NCI-H510A treated with DMSO at 0.1 percent for 48 hours (cell line): ENCODE measurements at regions not wholly inside any gene's neighbourhood (a gene's known extent, or its start where the extent isn't known, plus 50 kb on each side); places are given as distances from the start of the nearest gene placed in this dataset.

Experiments used
- DNase-seq: peaks from one replicate; lab custom pipeline; 2025; lab: John Stamatoyannopoulos, UW

DNA sequence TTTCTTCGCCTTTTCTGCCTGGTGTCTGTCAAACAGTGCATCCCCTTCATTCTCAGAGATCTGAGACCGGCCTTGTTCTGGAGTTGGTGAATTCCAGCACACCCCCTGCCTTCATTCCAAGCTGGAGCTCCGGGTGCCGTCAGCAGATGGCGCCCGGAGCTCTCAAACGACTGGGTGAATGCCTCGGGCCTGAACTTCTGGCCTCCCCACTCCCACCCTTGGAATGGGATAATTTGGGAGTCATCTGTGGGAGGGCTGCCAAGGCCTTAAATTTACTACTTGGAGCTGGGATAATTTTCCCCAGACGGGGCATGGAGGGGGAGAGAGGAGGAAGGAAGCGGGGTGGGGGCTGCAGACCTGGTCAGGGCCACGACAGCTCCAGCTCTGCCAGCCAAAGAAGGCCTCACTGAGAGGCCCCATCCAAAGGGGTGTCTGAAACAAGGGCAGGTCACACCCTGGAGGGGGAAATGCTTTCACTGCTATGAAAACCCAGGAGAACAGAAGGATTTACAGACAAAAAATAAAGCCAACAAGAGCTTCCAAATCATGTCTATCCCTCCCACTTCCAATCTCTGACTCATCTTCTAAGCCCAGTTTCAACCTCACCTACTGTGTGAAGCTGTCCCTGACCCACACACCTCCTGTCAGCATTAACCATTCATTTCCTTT is 187.9 kb downstream of the OPA1 start:
- peak; percentile 57 for DNase-seq

DNA sequence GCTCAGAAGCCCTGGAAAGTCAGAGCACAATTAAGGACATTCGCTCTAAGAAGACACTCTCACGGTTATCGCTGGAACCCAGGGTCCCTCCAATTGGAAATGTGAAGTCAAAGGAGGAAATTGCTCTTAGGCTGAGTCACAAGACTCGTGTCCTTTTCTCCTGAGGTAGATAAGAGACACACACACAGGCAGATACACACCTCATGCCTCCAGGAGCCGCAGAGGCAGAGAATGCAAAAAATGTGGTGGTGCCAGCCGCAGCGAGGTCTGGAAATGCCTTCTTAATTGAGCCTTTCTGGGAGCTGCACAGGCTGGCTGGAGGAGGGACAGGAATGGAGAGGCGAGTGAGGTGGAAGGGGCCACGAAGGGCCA is 189.3 kb downstream of the OPA1 start:
- DNase-seq, result peak; percentile 70

DNA sequence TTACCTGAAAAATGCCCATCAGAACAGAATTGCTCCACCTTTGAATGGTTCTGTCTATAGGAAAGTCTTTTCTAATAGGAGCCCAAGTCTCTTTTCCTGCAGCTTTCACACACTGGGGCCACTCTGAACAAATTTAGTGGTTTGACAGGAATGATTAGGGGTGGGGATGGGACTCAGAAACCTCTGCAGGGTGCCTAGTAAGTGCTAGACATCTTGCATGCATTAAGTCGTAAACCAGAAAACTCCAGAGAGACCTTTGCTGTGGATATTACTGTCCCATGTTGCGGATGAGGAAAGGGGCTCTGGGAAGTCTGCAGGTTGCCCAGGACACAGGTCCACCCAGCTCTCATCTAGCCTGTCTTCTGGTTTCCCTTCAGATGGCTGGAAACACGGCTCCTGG is 189.7 kb downstream of the OPA1 start:
- DNase-seq, result no peak

DNA sequence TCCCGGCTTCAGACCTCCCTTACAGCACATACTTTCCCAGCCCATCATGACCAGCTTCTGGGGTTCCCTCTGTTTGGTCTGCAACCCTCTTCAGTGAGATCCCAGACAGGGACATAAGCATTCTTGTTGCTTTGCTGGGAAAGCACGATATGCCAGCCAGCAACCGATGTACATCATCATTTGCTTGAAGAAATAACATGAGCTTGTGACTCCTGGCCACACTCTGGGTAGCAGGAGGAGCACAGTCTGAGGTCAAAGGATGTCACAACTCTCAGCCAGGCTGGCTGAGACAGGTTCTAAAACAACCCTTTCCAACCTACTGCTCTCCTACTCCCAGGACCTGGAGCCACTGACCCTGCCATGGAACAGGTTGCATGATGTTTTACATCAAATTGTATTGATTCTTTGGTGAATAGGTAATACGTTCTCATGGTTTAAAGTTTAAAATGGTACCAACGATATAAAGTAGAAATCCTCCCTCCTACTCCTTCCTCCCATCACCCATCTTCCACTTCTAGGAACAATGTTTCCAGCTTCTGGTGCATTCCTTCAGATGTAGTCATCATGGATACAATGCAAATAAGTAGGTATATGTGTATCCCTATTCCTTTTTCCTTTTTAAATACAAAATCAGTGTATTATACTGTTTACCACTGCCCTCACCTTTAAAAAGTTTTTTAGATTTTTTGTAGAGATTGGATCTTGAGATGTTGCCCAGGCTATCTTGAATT is 190.3 kb downstream of the OPA1 start:
- DNase-seq, result no peak

DNA sequence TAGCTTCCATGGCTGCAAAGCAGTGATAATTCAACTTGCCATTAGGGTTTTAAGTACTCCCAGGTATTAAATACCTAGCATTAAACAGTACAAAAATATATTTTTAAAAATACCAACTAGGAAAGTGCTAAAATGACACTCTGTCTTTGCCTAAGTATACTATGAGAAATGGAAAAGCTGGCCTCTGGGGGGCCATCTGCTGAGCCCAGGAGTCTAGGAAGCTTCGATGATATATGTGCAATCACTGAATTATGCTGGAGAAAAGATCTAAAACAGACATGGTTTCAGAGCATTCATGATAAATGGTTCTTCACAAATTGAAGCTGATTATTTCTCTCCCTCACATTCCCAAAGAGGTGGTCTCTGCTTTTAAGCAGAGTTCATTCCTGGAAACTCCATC is 191.8 kb downstream of the OPA1 start:
- DNase-seq, result no peak

DNA sequence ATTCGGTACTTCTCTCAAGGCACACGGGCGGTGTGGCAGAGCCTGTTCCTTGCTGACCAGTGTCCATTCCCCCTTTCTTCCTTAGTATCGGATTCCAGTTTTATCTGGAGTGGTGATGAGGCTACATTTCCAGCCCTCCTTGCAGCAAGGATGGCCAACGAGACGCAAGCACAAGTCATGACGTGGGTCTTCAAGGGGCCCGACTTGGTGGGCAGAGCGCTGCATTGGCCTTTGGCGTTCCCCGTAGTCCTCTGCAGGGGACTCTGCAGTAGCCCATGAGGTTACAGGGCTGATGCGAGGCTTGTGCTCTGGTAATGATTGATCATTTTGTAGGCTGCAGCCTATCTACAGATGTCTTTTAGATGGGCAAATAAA is 194.5 kb downstream of the OPA1 start:
- no peak for DNase-seq

DNA sequence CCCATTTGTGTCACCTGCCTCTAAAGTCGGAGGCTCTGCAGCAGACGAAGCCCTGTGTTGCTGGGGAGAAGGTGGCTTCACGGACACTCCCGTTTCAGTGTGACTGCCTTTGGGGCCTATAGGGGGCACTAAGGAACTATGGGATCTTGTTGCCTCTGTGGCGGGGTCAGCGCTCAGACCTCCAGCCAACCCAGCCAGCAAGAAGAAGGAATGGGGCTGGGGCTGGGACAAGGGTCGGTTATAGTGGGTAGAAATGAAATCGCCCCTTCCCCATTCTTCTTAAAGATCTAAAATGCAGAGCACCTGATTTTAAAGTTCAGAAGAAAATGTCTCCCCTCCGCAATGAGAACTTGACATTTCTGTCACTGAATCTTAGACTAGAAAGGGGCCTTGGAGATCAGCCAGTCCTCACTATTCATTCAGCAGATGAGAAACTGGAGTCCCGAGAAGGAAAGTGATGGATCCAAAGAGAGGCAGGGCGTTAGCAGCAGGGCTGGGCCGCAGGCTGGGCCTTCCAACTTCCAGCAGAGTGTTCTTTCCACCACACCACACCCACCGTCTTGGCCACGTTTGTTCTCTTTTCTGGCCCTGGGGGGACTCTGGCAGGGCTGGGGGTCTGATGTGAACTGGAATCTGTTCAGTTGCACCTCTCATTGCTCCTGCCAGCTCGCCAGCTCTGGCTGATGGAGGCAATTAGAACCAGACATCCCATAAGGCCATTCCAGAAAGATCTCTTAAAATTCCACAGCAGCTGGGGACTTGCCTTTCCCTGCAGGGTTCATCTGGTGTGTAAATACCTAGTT is 195.4 kb downstream of the OPA1 start:
- peak; percentile 76 for DNase-seq

DNA sequence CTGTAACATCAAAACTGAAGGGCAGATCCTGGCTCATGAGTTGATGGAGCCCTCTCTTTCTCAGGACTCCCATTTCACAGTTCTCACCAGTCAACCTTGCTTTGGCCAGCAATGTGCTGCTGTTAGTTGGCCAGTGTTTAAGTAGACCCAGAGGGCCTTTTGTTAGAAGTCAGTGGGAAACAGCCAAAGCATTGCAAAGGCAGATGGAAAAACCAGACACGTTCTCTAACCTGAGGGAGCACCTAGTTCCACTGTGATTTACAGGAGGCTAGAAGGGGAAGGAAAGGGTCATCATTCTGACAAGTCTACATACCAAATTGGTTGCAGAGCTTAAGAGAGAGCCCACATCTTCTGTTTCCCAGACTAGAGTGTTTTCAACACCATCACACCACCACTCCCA is 196.4 kb downstream of the OPA1 start:
- DNase-seq, result no peak

DNA sequence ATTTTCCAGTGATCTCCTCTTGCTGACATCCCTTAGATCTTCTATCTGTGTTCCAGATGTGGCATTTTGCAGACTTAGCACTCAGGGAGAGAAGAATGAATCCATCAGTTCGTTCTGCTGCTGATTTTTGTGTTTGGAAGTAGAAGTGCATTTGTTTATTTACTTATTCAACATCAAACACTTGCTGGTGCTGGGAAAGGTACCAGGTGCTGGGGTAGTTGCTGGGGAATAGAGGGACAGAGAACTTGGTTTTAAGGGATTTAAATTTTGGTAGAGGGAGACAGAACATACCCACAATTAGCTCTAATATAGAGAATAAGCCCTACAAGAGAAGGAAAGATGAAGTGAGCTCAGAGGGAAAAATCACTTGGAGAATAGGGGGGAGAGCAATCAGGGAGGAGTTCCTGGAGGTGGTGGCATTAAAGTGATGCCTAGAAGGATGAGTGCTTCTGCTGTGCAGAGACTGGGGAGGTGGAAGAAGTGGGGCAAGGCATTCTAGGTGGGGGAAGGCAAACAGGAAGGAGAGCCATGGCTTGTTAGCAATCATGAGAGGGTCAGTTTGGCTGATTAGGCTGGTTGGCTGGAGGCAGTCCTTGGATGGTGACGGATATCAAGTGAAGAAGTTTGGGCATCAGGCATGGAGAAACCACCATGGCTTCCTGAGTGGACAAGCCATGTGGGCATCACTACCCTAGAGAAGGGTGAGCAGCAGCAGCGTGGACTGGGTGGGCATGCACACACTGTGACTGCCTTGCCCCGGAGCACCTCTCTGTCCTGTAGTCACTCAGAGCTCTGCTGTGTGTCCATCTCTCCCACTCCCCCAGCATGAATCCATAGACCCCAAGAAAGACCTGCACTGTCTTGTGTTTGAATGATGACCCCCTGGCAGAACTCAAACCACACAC is 197.3 kb downstream of the OPA1 start:
- no peak for DNase-seq

DNA sequence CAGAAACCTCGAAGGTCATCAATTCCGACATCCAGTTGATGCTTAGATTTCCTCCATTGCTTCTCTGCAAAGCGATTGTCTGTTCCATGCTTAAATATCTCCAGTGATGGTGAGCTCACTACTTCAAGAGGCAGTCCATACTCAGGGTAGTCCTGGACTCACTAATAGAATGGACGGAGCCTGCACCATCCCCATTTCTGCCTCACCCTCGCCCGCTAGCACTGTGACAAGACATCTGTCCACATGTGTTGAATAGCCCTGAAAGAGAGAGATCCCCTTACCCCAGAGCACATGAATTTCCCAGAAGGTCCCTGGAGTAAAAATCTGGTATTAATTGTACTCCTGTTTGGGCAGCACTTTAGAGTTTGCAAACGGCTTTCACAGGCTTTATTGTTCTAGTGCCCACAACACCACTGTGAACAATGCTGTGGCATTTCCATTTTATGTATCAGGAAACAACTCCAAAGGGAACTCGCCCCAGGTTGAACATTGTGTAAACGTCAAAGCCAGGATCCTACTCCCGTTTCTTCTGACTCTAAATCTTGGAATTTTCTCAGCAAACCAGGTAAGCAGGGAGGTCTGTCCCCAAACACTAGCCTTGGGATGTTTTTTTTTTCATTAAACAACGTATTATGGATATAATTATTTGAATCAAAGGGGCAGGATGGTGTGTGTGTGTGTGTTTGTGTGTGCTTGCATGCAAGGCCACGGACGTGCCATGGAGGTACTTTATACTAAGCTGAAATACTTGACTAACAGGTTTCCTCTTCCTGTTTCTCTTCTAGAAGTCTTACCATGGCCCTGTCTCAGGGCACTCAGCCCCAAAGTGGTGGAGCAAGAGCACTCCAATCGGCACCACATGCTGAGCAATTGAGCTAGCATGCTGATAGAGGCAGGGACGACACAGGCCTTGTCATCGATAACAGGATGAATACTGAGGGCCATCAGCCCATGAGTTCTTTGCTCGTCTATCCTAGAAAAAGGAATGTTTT is 198.3 kb downstream of the OPA1 start:
- peak; percentile 90 for DNase-seq

DNA sequence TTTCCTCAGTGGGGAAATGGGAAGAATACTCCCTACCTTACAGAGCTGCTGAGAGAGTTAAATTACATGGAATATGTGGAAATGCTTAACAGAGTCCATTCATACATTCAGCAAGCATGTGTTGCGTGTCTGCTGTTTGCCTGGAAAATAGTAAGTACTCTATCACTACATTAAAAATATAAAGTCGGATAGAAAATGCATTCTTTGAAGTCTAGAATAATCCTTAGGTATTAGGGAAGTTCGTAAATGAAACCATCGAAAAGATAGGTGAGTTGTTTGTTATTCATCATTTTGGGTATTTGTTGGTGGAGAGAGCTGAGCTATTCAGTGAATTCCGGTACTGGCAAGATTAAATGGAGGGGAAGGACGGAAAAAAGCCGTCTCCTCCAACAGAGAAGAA is 200.1 kb downstream of the OPA1 start:
- no peak for DNase-seq

DNA sequence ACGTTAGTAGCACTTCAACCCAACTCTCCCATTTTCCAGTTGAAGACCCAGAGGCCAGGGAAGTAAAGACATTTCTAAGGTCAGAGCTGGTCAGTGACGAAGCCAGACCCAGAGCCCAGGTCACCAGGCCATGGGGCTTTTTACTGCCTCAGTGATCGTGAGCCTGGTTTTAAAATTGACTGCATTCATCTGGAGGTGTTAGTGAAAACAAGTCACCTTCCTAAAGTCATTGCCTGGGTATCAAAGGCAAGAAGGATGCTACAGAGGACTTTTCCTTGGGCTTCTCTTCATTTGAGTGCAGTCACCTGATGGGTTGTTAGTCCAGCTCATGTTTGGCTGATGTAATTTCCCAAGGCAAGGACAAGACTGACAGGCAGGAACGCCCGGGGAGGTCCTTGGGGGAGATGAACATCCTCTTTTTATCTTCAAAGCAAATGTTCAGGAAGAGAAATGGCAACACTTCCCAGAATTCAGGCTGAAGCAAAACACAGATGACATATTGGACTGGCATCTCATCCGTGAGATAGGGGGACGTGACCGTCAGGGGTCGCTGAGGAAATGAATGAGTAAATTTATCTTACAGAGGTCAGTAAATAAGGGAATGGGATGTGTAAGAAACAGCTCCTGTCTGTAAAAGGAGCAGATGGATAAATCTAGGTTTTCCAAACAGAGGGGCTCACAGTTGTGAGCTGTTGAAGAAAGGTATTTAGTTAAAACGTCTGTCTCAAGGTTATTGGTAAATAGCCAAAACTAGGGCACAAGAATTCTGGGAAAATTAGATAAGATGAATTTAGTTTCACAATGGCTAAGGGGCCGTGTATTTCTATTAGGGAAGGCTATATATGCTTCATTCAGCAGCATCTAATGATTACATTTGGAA is 201.2 kb downstream of the OPA1 start:
- DNase-seq, result no peak

DNA sequence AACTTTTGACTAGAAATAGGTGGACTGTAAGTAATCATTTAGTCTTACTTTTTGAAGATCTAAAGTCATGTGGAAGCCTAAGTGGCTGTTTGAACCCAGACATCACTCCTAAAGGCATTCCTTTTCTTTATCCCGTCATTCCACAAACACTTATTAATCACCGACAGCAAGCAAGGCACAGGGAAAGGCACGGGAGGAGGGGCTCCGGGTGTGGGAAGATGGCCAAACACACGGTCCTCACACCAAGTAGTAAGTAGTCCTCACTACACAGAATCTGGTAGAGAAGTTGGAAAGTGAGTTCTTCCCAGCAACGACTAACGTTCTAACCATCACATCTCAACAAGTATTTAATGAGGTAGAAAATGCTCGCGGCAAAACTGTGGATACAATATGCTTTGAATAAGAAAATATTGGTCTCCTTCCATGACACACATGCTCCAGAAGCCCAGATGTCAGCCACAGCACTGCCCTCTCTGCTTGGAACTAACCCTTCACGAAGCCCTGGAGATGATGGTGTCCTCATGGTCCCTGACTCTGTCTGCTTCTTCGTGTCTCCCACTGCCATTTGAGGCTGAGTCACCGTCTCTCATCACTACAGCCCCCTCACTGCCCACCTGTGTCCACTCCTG is 202.2 kb downstream of the OPA1 start:
- DNase-seq, result no peak

DNA sequence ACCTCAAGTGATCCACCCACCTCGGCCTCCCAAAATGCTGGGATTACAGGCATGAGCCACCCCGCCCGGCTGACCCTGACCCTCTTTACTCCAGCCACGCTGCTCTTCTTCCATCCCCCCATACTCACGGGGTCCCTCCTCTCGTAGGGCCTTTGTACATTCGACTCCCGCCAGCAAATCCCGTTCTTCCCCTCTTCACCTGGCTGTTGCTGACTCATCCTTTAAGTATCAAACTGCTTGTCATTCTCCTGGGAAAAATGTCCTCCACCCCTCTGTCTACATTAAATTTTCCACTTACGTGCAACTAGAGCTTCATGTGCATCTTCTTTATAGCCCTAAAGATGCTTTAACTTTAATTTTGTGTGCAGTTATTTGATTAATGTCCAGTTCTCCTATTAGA is 203.1 kb downstream of the OPA1 start:
- DNase-seq, result no peak

DNA sequence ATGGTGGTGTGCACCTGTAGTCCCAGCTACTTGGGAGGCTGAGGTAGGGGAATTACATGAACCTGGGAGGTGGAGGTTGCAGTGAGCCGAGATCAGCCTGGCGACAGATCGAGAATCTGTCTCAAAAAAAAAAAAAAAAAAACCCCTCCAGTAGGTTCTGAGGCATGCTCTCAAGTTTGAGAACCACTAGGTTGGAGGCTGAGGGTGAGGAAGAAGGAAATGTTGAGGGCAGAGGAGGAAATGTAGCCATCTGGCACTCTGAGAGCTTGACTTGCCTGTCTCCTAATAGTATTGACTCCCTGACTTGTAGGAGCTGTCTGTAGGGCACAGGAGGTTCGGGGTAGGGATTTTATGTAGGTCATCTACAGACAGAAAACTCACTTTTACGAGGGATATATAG is 204.6 kb downstream of the OPA1 start:
- DNase-seq, result no peak

DNA sequence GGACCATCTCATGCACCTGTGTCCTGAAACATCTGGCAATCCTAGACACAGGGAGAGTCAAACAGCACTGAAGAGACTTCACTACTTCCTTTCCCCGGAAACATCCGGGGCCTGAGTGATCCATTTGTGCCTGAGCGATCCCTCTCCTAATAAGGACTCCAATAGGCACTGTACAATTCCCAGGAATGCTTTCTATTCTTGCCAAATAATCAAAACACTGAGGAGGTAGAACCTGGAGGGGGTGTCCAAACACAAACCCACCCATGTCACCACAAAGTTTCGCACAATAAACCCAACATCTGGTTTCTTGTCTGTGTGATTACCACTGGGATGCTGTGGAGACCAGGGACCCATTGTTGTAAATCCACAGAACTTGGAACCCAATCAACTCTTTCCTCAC is 205.0 kb downstream of the OPA1 start:
- DNase-seq, result no peak

DNA sequence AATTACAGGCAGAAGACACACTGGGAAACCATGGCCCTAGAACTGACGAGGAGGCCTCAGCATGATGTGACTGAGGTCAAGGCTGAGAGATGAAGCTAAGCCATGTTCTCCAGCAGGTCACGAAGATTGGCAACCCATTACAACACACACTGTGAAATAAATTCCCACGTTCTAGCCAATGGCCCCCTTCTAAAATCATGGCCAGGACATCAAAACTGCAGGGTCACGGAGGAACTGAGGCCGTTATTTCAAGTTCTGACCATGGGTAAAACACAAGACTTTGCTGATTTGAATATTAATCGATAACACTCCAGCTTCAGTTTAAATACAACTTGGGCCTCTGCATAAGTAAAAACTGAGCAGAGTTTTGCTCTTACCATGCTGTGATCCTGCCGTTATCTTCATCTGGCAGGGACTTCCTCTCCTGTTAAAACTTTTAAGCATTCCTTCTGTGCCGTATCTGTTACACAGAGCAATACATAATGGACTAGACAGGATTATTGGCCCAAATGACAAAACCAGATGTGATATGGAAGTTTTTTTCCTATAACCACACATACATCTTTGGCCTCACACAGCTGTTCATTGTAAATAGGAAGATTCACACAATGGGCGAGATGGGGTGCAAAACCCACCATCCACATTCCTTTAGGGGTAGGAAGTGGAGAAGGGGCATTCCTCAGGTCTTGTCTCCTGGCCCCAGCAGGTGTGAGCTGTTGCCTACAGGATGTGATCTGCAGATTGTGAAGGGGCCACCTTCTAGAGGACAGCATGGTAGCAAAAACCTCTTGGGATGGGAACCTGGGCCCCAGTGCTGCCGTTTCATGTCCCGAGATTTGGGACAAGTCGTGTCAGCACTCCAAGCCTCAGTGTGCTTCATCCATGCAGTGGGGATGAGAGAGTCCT is 207.4 kb downstream of the OPA1 start:
- no peak for DNase-seq

DNA sequence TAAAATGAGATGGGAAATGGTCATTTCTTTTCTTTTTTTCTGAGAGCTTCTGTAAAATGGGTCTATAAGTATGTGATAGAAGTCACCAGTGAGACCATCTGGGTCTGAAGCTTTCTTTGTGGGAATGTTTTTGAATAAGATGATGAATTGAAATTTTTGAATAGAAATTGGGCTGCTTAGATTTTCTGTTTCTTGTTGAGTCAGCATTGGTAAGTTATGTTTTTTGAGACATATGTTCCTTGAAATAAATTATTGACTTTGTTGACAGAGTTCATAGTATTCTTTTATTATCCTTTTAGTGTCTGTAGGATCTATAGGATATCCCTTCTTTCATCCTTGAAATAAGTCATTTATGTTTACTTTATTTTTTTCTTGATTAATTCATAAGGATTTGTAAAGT is 208.1 kb downstream of the OPA1 start:
- no peak for DNase-seq
